NCI-H2196 treated with DMSO at 0.1 percent for 48 hours (cell line): ENCODE measurements at regions not wholly inside any gene's neighbourhood (a gene's known extent, or its start where the extent isn't known, plus 50 kb on each side); places are given as distances from the start of the nearest gene placed in this dataset.

ENCODE experiments used
- DNase-seq: peaks from one replicate; lab custom pipeline; 2025; ENCODE audit not compliant: unreplicated experiment; lab: John Stamatoyannopoulos, UW

DNA sequence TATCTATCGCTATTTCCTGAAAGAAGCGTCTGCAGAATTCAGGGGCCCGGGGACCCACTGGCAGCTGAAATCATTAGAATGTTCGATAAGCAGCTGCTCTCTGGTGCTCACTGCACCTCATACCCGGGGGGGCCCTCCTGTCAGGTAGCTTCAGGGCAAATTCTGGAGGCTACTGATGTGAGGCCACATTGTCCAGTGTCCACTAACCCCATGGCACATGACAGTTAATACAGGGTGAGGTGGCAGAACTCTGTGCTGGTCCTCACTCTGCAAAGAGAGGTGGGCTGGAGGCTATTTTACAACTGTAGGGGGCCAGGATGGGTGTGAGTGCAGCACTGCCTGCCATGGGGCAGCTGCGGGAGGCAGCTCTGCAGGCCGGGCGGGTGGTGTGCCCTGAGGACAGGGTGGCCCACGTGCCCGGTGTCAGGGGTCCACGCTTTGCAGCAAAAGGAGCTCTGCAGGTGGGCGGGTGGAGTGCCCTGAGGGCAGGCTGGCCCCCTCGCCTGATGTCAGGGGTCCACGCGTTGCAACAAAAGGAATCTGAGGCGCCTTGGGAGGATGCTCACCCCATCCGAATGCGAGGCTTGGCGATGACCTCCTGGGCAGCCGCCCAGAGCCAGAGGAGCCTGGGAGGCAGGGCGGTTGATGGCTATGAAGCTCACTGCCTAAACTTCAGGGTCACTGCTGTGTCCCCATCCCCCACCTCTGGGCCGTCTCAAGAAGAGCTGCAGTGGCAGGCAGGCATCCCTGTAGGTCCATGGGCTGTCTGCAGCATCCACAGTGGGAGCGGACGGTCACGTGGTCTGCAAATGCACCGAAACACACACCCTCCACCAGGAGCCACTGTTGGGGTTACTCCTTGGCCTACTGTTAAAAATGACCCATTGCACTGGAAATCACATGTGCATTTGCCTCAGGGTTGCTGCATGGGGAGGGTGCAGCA, 207.0 kb upstream of the SALL3 start:
- no peak for DNase-seq

DNA sequence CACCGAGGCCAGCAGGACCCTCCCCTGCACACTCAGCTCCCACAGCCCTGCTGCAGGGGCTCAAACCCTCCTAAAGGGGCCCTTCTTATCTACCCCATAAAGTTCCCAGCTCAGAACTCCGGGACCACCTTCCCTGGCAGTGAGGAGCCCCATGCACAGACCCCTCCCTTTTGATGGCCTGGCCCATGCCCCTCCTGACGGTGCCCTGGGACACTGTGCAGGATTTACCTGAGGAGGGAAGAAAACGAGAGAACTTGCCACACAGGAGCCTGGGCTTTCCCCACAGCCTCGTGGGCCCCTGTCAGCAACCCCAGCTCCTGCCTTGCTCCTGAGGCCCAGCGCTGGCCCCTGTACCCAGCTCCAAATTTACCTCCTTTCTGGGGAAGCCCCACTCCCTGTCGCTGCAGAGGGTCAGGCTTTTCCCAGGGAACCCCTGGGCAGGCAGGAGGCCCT, 206.3 kb upstream of the SALL3 start:
- no peak for DNase-seq

DNA sequence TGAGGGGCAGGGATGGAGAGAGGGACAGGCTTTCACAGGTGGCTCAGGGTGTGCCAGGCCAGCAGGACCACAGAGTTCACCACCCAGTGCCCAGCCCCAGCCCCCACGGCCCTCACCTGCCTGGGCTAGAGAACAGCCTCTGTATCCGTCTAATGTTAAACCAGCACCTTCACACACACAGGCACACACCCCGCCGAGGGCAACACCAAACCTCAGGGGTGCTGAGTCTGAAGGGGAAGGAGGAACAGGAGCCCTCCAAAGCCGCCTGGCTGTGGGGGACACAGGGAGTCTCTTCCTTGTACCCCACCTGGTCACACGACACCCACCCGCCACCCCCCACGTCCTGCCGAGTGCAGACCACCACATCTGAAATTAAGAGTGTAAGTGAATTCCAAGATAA, 205.8 kb upstream of the SALL3 start:
- no peak for DNase-seq

DNA sequence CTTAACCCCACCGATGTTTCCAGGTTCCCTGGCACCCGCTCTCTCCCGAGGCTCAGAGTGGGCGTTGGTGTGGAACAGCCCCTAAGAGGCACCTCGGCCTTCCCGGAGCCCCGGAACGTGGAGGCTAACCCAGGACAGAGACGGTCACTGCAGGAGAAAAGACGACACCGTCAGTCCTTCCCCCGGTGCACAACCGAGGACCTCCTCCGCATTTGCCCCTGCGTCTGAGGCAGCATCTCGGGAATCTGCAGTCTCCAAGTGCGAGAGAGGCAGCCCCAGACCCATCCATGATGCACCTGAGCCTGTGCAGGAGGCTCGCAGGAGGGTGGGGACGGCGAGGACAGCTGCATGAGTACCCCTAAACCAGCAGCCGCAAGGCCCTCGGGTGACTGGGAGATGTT, 204.9 kb upstream of the SALL3 start:
- DNase-seq = no peak

DNA sequence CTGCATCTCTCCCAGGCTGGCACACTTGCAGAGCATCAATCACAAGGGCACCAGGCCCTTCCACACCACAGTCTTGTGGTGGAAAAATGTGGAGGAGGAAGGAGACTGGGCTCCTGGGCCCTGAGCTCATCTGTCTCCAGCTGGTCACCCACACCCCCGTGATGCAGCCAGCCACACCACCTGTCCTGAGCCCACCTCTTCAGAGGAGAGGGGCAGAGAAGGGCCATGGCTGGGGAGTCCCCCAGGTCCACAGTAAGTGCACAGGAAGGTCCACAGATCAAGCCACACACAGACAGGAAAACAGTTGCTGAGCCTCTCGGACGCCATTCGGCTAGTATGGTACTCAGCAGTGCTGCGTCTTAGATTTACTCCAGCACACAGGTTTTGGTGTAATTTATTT, 203.5 kb upstream of the SALL3 start:
- no peak for DNase-seq

DNA sequence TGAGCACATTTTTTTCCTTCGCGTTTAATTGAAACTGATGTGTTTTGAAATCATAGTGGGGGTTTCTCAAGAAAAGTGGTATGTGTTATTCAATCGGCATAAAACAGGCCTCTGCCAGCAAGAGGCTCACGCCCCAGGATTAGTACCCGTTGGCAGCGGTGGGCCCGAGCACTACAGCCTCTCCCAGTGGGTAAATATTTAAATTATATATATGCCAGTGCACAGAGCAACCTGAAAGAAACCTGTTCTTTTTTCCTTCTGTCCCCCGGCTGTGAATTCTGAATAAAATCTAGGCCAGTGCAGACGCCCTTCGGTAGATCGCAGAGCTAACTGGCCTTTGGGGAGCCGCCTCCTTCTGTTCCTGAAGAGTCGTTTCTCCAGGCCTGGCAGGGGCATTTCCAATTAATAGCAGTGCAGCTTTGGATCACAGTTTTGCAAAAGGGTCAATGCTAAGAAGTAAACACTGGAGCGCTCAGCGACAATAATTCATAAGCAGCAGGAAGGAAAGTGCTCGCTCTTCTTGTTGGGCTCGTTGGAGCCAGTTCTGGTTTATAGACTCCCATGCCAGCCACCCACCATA, 202.8 kb upstream of the SALL3 start:
- DNase-seq = no peak

DNA sequence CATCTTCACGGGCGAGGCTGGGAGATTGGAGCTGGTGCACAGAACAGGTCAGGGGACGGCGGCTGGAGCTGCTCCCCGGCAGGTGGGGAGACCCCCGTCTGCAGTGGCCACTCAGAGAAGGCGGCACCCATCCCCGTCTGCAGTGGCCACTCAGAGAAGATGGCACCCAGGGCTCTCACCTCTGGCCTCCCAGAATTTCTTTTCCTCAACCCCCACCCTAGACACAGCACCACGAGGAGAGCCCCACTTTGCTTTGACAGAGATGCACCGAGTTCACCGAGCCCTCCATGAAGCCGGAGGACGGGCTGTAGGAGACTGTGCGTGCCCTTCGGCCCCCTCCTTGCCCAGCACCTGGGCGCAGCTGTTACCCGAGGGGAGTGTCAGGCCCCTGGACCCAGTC, 201.6 kb upstream of the SALL3 start:
- no peak for DNase-seq

DNA sequence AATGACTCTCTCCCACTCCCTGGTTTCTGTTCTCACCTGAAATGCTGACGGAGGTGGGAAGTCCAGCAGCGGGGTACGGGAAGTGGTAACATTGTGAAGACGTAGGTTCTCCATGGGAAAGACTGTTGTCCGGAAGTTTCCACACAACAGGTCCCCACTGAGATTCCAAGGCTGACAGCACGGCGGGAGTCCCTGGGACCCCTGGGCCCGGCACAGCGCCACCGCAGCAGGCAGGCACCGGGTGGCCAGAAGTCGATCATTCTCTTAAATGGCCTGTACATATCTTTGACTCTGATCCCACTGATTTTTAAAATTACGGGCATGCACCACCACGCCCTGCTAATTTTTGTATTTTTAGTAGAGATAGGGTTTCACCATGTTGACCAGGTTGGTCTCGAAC, 201.0 kb upstream of the SALL3 start:
- no peak for DNase-seq

DNA sequence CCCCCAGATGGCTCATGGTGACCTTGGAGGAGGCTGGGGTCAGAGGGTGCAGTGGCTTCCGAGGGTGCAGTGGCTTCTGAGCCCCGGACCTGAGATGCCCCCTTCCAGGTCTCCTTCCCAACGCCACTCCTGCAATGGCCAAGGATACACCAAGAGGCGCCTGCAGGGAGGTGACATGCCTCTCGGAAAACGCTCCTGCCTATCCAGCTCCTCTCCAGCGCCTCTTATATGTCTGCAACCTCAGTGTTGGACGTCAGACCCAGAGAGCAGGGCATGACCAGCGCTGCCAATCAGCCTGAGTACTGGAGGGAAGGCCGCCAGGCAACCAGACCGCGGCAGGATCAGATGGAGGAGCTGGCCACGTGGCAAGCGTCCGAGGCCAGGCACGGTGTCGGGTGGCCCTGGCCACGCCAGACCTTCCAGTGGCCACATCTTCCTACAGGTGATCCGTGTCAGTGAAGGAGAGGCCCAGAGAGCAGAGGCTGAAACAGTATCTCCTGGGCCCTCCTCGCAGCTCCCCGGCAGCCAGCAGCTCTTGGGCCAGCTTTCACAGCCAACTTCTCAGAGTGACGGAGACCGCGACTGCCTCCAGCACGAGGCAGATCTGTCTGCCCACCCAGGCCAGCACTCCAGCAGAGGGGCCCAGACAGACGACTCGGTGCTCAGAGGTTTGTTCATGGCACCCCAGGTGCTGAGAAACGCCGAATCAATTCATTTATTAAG, 199.5 kb upstream of the SALL3 start:
- DNase-seq = no peak

DNA sequence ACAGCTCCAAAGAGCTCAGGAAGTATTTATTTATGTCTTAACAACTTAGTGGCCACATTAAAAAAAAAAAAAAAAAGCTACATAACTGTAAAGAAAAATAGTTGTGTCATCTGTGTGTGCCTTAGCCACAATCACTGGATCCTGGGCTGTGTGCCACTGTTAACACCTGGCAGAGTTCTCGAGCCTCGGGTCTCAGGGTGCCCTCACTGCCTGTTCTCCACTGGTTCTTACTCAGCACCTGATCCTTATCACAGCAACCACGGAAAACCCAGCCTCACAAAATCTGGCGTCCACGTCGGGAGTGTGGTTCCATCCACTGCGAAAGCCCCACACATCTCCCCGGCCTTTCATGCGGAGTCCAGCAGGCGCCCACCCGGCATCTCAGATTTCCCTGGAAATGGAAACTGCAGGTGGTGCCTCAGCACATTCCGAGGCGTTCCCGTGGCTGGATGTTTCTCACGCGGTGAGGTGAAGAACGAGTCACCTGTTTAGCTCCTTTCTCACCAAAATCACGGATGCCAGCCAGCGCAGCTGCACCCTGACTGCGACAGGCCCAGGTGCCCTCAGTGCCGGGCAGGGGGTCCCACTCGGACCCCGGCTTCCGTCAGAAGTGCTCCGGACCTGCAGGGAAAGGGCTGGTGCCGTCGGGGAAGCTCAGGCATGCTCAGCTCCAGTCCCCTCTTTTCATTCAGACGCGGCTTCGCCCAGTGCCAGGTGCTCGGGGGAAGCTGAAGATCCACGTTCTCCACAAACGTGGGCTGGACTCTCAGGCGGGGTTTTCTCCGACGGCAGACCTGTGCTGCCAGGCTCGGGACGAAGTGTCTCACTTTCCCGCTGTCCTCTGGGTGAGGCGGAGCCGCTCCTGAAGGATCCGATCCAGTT, 198.7 kb upstream of the SALL3 start:
- DNase-seq = no peak

DNA sequence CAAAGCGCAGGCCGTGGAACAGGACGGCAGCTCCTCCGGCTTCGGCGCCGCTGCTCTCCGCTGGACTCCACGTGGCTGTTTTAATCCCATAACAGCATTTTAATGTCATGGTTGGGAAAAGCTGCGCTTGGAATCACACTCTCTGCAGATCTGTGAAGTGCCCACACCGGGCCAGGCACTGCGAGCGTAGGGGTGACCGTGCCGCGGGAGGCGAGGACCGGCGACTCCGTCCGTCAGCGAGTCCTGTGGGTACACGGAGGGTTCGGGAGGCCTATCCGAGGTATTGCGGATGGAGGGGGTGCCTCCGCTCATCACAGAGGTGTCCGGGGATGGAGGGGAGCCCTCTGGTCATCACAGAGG, 198.0 kb upstream of the SALL3 start:
- DNase-seq = no peak

DNA sequence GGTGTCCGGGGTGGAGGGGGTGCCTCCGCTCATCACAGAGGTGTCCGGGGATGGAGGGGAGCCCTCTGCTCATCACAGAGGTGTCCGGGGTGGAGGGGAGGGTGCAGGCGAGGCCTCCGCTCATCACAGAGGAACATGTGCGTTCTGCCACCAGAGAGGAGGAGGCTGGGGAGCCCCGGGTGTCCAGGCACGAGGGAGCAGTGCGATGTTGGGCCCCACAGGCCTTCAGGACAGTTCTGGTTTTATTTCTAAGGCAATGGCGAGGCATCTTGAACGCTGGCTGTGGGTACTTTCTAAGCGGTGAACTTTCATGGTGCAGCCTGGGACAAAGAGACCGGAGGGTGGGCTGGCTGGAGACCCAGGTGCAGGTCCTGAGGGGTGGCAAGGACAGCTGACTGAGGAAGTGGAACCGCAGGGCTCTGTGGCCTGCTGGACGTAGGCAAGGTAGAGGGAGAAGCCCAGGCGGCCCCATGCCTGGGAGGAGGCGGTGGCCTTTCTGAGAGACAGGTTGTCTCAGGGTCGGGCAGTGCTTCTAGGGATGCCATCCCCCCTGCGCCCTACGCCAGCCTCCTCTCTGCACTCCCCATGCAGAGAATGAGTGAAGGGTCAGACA, 196.6 kb upstream of the SALL3 start:
- DNase-seq = no peak

DNA sequence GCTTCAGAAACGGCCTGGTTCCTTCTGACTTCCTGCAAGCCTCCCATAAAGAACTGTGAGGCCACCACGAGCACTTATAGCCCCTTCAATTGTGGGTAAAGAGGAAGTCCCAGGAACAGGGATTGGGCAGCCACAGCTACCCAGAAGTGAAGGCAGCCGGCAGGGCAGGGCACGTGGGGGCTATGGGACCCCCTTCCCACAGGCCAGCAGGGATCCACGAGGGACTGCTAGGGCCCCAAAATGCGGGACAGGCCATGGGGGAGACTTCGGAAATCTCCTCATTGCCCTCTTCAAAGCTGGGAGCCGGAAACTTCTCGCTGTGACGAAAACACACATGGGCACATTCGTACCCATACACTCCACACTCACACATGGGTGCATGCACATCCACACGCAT, 196.1 kb upstream of the SALL3 start:
- no peak for DNase-seq

DNA sequence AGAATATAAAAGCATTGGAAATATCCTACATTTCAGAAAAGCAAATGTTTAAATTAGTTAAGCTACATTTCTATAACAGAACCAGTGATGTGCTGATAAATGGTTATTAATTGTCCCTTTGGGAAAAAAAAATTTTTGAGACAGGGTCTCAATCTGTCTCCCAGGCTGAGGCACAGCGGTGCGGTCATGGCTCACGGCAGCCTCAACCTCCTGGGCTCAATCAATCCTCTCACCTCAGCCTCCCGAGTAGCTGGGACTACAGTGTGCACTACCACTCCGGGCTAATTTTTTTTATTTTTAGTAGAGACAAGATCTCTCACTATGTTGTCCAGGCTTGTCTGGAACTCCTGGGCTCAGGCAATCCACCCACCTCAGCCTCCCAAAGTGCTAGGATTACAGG, 194.8 kb upstream of the SALL3 start:
- no peak for DNase-seq

DNA sequence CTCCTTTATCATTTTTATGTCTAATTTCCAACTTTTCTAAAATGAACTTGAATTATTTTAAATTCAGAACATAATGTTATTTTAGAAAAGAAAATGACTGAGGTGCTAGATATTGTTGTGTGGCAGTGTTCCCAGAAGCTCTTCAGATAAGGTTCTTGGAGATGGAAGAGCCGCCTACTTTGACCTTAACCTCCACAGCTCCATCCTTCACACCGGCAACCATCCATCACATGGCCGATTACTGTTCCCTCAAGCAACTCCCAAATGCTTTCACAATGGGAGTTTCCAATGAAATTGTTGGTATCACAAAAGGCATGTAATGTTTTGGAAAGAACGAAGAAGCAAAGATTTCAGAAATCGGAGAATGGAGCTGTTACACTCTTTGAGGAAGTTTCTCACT, 193.9 kb upstream of the SALL3 start:
- DNase-seq = no peak

DNA sequence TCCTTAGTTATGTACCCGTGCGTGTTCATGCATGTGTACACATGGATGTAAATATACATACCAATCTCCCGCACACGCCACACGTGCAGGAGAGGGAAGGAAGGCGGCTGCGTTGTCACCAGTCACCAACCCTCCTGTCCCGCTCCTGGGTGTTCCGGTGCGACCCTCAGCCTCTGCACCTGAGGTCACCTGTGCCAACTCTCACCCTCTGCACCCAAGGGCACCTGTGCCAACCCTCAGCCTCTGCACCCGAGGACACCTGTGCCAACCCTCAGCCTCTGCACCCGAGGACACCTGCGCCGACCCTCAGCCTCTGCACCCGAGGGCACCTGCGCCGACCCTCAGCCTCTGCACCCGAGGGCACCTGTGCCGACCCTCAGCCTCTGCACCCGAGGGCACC, 192.8 kb upstream of the SALL3 start:
- DNase-seq = no peak

DNA sequence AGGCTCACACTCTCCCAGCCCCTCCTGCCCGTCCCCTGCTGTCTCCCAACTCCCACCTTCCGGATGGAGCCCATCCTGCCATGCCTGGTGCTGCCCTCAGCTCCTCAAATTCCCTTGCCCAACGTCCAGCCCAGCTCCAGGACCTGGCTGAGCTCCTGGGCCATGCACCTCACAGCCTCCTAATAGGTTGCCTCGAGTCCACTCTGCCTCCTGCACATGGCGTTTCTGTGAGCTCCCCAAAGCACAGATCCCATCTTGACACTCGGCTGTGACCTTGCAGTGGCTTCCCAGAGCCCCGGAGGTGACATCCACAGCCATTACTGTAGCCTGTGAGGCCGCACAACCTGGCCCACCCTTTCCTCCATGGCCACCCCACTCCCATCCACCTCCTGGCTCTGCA, 191.9 kb upstream of the SALL3 start:
- no peak for DNase-seq

DNA sequence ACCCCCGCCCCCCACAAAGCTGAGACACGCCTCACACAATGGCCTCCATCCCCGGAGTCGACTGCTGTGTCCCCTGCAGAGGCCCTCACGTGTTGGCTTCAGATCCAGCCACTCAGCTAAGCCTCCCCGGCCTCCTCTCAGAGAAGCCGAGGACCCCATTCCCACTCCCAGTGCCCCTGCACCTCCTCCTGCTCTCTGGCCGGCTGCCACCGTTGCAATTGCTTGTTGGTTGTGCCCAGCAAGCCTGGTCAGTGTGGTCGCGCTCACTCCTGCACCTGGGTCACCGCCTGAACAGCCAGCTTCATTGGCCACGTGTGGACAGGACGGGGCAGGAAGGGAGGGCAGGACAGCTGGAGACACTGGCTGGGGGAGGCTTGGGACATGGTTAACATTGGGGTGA, 191.5 kb upstream of the SALL3 start:
- DNase-seq = no peak

DNA sequence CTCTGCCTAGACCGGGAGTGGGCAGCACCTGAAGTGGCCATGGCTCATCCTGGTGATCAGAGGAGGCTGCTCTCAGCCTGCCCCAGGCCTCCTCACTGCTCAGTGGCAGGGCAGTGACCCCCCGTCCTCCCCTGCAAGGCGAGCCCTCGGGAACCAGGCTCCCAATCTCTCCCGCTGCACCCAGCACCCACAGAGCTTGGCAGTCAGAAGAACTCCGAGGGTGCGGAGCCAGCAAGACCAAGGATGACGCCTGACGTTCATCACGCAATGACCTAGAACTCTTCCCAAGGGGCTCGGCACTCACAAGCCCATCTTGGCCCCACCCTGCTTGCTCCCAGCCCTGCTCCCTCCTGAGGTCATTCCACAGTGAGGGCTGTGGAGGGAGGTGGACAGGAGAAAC, 189.8 kb upstream of the SALL3 start:
- no peak for DNase-seq

DNA sequence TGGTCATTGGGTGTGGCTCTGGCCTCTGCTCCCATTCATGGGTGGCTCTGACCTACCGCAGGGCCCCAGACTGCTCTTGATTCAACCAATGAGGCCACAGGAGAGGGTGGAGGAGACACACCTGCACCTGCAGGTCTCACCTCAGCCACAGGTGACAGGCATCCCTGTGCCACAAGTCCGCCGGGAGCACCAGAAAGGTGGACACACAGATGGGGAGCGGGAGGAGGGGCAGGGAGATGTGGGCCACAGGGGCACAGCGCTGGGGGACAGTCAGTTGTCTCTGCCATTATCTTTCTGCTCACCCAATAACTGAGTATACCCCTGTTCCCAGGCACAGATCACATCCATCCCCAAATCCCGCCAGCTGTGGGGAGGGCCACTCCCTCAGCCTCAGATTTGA, 189.1 kb upstream of the SALL3 start:
- no peak for DNase-seq

DNA sequence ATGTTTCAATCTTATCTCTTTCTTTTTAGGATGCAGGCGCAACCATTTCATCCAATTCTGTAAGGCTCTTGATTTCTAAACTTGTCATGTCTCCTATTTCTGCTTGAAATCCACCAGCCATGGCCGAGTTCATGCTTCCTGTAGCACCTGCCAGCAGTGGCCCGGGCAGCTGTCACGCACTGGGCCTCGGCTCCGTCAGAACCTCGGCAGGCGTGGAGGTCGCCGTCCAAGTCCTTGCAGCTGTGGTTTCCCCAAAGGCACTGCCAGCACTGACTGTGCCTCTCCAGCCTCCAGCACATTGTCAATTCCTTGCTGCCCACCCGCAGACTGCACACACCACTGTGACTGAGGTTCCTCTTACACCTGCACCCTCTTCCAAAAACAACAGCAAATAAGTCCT, 188.7 kb upstream of the SALL3 start:
- DNase-seq = no peak
